ENCODE measurements at regions not wholly inside any gene's neighbourhood (a gene's known extent, or its start where the extent isn't known, plus 50 kb on each side); places are given as distances from the start of the nearest gene placed in this dataset.

DNA sequence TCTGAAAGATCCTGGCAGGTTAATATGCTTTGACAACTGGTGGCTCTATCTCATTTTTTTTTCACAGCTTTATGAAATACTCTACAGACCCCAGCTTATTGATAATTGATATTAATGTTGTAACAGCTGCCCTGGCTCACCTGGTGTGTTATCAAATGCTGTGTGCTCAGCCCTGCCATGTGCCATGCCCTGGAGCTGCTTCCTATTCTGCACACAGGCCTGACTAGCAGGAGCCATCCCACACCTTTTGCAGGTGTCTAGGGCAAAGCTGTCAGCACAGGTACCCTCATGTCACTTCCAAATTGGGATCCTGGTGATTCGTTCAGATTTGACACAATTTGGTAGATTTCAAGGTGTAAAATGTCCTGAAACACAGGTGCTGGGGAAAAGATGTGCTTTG lies 254.6 kb upstream of the MAN1A1 start:
- Mint-ChIP-seq H3K9me3 (no peaks in the 10 kb centered on the region), H3K27me3 (no peaks in the 10 kb centered on the region), H3K4me3 (no peak overlapping the region), H3K27ac (no peak overlapping the region), H3K4me1 (no peaks in the 10 kb centered on the region), H3K36me3 (no peaks in the 10 kb centered on the region)
- H3K4me1 ChIP-seq (ENCODE audit: control insufficient read depth in 1 of 2, extremely low read depth in 1 of 2, insufficient read depth in 2 of 2, low read length in 2 of 2) = no peaks in the 10 kb centered on the region
- H3K27ac ChIP-seq (ENCODE audit: low read length) = no peak overlapping the region
- ATAC-seq (replicated peaks in 1 of 4) (no peak), DNase-seq (no peak)
- no peak overlapping the region for H3K4me3 ChIP-seq (ENCODE audit: control insufficient read depth in 1 of 2, extremely low read depth in 1 of 2, low read length in 1 of 2)
- ChIA-PET CTCF (interaction anchor here in 1 of 2 donors (0.6 kb wide), 1 partner anchor 84 kb away, joined by 3 read pairs; no protein-coding TSS in a partner anchor), POLR2A (interaction anchor here in 1 of 2 donors (0.5 kb wide), 1 partner anchor 901 kb away, joined by 3 read pairs; no protein-coding TSS in a partner anchor)
- H3K27me3 ChIP-seq (replicated peaks in 1 of 2; ENCODE audit: control insufficient read depth in 2 of 2, extremely low read depth in 1 of 2, insufficient read depth in 2 of 2, low read length in 1 of 2) = no peaks in the 10 kb centered on the region
- WGBS (ENCODE audit: insufficient coverage) = 50% methylated on average over 1 of the region's 1 CpG
- no peaks in the 10 kb centered on the region for H3K36me3 ChIP-seq (ENCODE audit: control insufficient read depth in 2 of 2, extremely low read depth in 1 of 2, insufficient read depth in 1 of 2, low read length in 1 of 2)
- H3K9me3 ChIP-seq = no peaks in the 10 kb centered on the region

GRCh38 chr6:119603501-119603900 lies 253.9 kb upstream of the MAN1A1 start:
- H3K36me3 Mint-ChIP-seq = no peaks in the 10 kb centered on the region
- WGBS (ENCODE audit: insufficient coverage) = no CpG with 5 or more reads among the region's 5 CpGs
- ATAC-seq (replicated peaks in 1 of 4) = no peak

GRCh38 chr6:119602215-119603178 lies 252.9 kb upstream of the MAN1A1 start:
- ATAC-seq (replicated peaks in 1 of 4) (no peak), DNase-seq (no peak)
- no peak overlapping the region for H3K4me3 ChIP-seq (ENCODE audit: control insufficient read depth in 1 of 2, extremely low read depth in 1 of 2, low read length in 1 of 2)
- H3K4me3 Mint-ChIP-seq = no peak overlapping the region
- POLR2A ChIA-PET = no interaction called here
- H3K4me1 ChIP-seq (ENCODE audit: control insufficient read depth in 1 of 2, extremely low read depth in 1 of 2, insufficient read depth in 2 of 2, low read length in 2 of 2) = no peaks in the 10 kb centered on the region
- no peaks in the 10 kb centered on the region for H3K27me3 ChIP-seq (replicated peaks in 1 of 2; ENCODE audit: control insufficient read depth in 2 of 2, extremely low read depth in 1 of 2, insufficient read depth in 2 of 2, low read length in 1 of 2)
- H3K36me3 Mint-ChIP-seq = no peaks in the 10 kb centered on the region
- no CpG with 5 or more reads among the region's 3 CpGs for WGBS (ENCODE audit: insufficient coverage)
- H3K9me3 Mint-ChIP-seq = no peaks in the 10 kb centered on the region
- CTCF ChIA-PET = no interaction called here
- H3K27me3 Mint-ChIP-seq = no peaks in the 10 kb centered on the region
- H3K27ac ChIP-seq (ENCODE audit: low read length) = no peak overlapping the region
- no peak overlapping the region for H3K27ac Mint-ChIP-seq
- no peaks in the 10 kb centered on the region for H3K9me3 ChIP-seq
- no peaks in the 10 kb centered on the region for H3K36me3 ChIP-seq (ENCODE audit: control insufficient read depth in 2 of 2, extremely low read depth in 1 of 2, insufficient read depth in 1 of 2, low read length in 1 of 2)
- H3K4me1 Mint-ChIP-seq = no peaks in the 10 kb centered on the region

More at GRCh38 chr6:119603501-119603900, 253.9 kb upstream of the MAN1A1 start:
- no peaks in the 10 kb centered on the region for H3K27me3 ChIP-seq (replicated peaks in 1 of 2; ENCODE audit: control insufficient read depth in 2 of 2, extremely low read depth in 1 of 2, insufficient read depth in 2 of 2, low read length in 1 of 2)
- H3K36me3 ChIP-seq (ENCODE audit: control insufficient read depth in 2 of 2, extremely low read depth in 1 of 2, insufficient read depth in 1 of 2, low read length in 1 of 2) = no peaks in the 10 kb centered on the region
- no peaks in the 10 kb centered on the region for H3K9me3 Mint-ChIP-seq
- no peak overlapping the region for H3K4me3 ChIP-seq (ENCODE audit: control insufficient read depth in 1 of 2, extremely low read depth in 1 of 2, low read length in 1 of 2)
- CTCF ChIA-PET = no interaction called here
- POLR2A ChIA-PET = no interaction called here
- H3K4me1 ChIP-seq (ENCODE audit: control insufficient read depth in 1 of 2, extremely low read depth in 1 of 2, insufficient read depth in 2 of 2, low read length in 2 of 2) = no peaks in the 10 kb centered on the region
- H3K4me3 Mint-ChIP-seq = no peak overlapping the region
- H3K27ac ChIP-seq (ENCODE audit: low read length) = no peak overlapping the region
- H3K27ac Mint-ChIP-seq = no peak overlapping the region
- H3K4me1 Mint-ChIP-seq = no peaks in the 10 kb centered on the region
- DNase-seq = no peak
- no peaks in the 10 kb centered on the region for H3K27me3 Mint-ChIP-seq
- H3K9me3 ChIP-seq = no peaks in the 10 kb centered on the region

DNA sequence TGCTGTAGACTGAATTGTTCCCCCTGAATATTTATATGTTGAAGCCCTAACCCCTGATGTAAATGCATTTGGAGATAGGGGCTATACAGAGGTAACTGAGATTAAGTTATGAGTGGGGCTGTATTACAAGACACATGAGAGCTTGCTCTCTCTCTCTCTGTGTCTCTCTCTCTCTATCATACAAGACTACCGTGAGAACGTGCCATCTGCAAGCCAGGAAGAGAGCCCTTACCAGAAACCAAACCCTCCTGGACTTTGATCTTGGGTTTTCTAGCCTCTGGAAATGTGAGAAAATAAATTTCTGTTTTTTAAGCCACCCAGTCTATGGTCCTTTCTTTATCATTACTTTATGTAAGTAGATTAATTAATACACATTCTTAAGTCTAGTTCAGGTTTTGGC lies 249.3 kb upstream of the MAN1A1 start:
- WGBS (ENCODE audit: insufficient coverage) = no CpG with 5 or more reads among the region's 2 CpGs
- no peaks in the 10 kb centered on the region for H3K4me1 ChIP-seq (ENCODE audit: control insufficient read depth in 1 of 2, extremely low read depth in 1 of 2, insufficient read depth in 2 of 2, low read length in 2 of 2)
- H3K4me1 Mint-ChIP-seq = no peaks in the 10 kb centered on the region
- no peaks in the 10 kb centered on the region for H3K36me3 Mint-ChIP-seq
- H3K9me3 ChIP-seq = no peaks in the 10 kb centered on the region
- no peaks in the 10 kb centered on the region for H3K9me3 Mint-ChIP-seq
- no peak overlapping the region for H3K4me3 ChIP-seq (ENCODE audit: control insufficient read depth in 1 of 2, extremely low read depth in 1 of 2, low read length in 1 of 2)
- ATAC-seq (replicated peaks in 1 of 4) (no peak), DNase-seq (no peak)
- H3K4me3 Mint-ChIP-seq = no peak overlapping the region
- ChIA-PET POLR2A (no interaction called here), CTCF (no interaction called here)
- no peaks in the 10 kb centered on the region for H3K27me3 Mint-ChIP-seq
- no peaks in the 10 kb centered on the region for H3K27me3 ChIP-seq (replicated peaks in 1 of 2; ENCODE audit: control insufficient read depth in 2 of 2, extremely low read depth in 1 of 2, insufficient read depth in 2 of 2, low read length in 1 of 2)
- no peak overlapping the region for H3K27ac ChIP-seq (ENCODE audit: low read length)
- H3K27ac Mint-ChIP-seq = no peak overlapping the region
- no peaks in the 10 kb centered on the region for H3K36me3 ChIP-seq (ENCODE audit: control insufficient read depth in 2 of 2, extremely low read depth in 1 of 2, insufficient read depth in 1 of 2, low read length in 1 of 2)

- Histone ChIP-seq H3K4me1 (ENCODE audit: control insufficient read depth in 1 of 2, extremely low read depth in 1 of 2, insufficient read depth in 2 of 2, low read length in 2 of 2) (no peaks in the 10 kb centered on the region), H3K4me3 (ENCODE audit: control insufficient read depth in 1 of 2, extremely low read depth in 1 of 2, low read length in 1 of 2) (no peak overlapping the region), H3K9me3 (no peaks in the 10 kb centered on the region), H3K36me3 (ENCODE audit: control insufficient read depth in 2 of 2, extremely low read depth in 1 of 2, insufficient read depth in 1 of 2, low read length in 1 of 2) (no peaks in the 10 kb centered on the region), H3K27ac (ENCODE audit: low read length) (no peak overlapping the region), H3K27me3 (replicated peaks in 1 of 2; ENCODE audit: control insufficient read depth in 2 of 2, extremely low read depth in 1 of 2, insufficient read depth in 2 of 2, low read length in 1 of 2) (no peaks in the 10 kb centered on the region)
- ChIA-PET POLR2A (no interaction called here), CTCF (no interaction called here)
- ATAC-seq (replicated peaks in 1 of 4) = no peak
- no peak overlapping the region for H3K4me3 Mint-ChIP-seq
- no peaks in the 10 kb centered on the region for H3K9me3 Mint-ChIP-seq
- H3K27me3 Mint-ChIP-seq = no peaks in the 10 kb centered on the region
- no peak overlapping the region for H3K27ac Mint-ChIP-seq
- no peaks in the 10 kb centered on the region for H3K36me3 Mint-ChIP-seq
- DNase-seq = no peak
- H3K4me1 Mint-ChIP-seq = no peaks in the 10 kb centered on the region
Measured at GRCh38 chr6:119594907-119595306, 245.3 kb upstream of the MAN1A1 start.

DNA sequence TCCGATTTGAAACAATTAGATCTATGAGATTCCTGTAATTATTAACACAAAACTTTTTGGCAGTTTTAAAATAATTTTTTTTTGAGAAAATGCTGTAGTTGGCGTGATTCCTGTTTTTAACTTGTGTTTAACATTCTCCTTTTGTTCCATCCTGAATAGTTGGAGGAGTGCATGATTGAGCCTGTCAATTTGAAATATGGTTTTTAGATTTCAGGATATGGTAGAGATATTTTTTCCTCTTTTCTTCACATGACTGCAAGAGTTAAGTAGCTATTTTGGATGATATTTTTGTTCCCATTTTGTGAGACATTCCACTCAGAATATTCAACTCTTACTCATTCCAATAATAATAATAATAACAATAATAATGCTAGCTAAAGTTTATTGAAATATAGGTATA lies 241.7 kb upstream of the MAN1A1 start:
- no peak for ATAC-seq (replicated peaks in 1 of 4)
- Histone ChIP-seq H3K27me3 (replicated peaks in 1 of 2; ENCODE audit: control insufficient read depth in 2 of 2, extremely low read depth in 1 of 2, insufficient read depth in 2 of 2, low read length in 1 of 2) (no peaks in the 10 kb centered on the region), H3K27ac (ENCODE audit: low read length) (no peak overlapping the region), H3K4me3 (ENCODE audit: control insufficient read depth in 1 of 2, extremely low read depth in 1 of 2, low read length in 1 of 2) (no peak overlapping the region), H3K4me1 (ENCODE audit: control insufficient read depth in 1 of 2, extremely low read depth in 1 of 2, insufficient read depth in 2 of 2, low read length in 2 of 2) (no peaks in the 10 kb centered on the region), H3K9me3 (no peaks in the 10 kb centered on the region), H3K36me3 (ENCODE audit: control insufficient read depth in 2 of 2, extremely low read depth in 1 of 2, insufficient read depth in 1 of 2, low read length in 1 of 2) (no peaks in the 10 kb centered on the region)
- Mint-ChIP-seq H3K27me3 (no peaks in the 10 kb centered on the region), H3K4me3 (no peak overlapping the region), H3K36me3 (no peaks in the 10 kb centered on the region), H3K27ac (no peak overlapping the region), H3K4me1 (no peaks in the 10 kb centered on the region), H3K9me3 (no peaks in the 10 kb centered on the region)
- CTCF ChIA-PET = no interaction called here
- POLR2A ChIA-PET = no interaction called here
- DNase-seq = no peak
- no CpG with 5 or more reads among the region's 2 CpGs for WGBS (ENCODE audit: insufficient coverage)
